Spleen (tissue), 7 donors: ENCODE measurements at regions not wholly inside any gene's neighbourhood (a gene's known extent, or its start where the extent isn't known, plus 50 kb on each side); places are given as distances from the start of the nearest gene placed in this dataset.

Experiments
- POLR2A ChIP-seq, 3 donors: fragments of 450-650 bp; IDR thresholded peaks; one replicate each; pipeline ENCODE4 v1.5.1; 2017; ENCODE audit warnings: antibody characterized with exemption in 3 of 3, mild to moderate bottlenecking in 1 of 3
- POLR2AphosphoS5 ChIP-seq, 3 donors: sonication (generic); formaldehyde crosslinking; IDR thresholded peaks; one replicate each; pipeline ENCODE4 v1.5.1; 2017; ENCODE audit warnings: antibody characterized with exemption in 3 of 3
- TF ChIP-seq, protein P1 (sequence below), 11 experiments: fragments of 200-600 bp in 7 of 11; fragments of 450-650 bp in 4 of 11; sonication (generic) in 4 of 11; IDR thresholded peaks in 8 of 11; conservative IDR thresholded peaks in 3 of 11; 1 replicate in 7 of 11; 2 replicates in 4 of 11; pipeline versions ENCODE4 v1.4.0 to v1.8.0; 2016 to 2021; ENCODE audit warnings: antibody characterized with exemption in 11 of 11, inconsistent platforms in 4 of 11, mild to moderate bottlenecking in 1 of 11
- donor health status: DM: no; HTN: no; CAD: no; lungs with moderate emphysema.
- donor health status: DM: no; HTN: no; CAD: no.
- donor health status: DM: no; HTN: no; CAD: no.

DNA sequence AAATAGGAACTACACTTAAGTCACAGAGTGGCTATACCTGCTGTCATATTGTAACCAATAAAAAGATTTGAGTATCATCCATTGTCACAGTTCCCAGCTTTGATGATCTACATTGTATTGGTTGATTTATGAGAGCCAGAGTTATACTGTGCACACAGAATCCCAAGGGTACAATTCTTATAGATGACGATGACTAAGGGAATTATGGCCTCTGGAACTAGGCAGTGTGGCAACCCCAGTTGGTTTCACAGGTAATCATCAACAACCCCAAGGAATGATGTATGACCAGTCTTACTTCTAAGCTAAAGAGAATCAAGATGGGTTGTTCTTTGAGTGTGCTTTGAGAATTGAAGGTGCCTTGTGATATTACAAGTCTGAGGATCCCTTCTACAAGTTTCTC lies 217.3 kb downstream of the ETAA1 start:
- TF ChIP-seq POLR2A (IDR thresholded peaks at IDR 0.05) (no peak), POLR2AphosphoS5 (IDR thresholded peaks at IDR 0.05) (no peak)
- TF ChIP-seq, protein P1, sequence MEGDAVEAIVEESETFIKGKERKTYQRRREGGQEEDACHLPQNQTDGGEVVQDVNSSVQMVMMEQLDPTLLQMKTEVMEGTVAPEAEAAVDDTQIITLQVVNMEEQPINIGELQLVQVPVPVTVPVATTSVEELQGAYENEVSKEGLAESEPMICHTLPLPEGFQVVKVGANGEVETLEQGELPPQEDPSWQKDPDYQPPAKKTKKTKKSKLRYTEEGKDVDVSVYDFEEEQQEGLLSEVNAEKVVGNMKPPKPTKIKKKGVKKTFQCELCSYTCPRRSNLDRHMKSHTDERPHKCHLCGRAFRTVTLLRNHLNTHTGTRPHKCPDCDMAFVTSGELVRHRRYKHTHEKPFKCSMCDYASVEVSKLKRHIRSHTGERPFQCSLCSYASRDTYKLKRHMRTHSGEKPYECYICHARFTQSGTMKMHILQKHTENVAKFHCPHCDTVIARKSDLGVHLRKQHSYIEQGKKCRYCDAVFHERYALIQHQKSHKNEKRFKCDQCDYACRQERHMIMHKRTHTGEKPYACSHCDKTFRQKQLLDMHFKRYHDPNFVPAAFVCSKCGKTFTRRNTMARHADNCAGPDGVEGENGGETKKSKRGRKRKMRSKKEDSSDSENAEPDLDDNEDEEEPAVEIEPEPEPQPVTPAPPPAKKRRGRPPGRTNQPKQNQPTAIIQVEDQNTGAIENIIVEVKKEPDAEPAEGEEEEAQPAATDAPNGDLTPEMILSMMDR (IDR thresholded peaks at IDR 0.05 in 8 of 11, conservative IDR thresholded peaks at IDR 0.05 in 3 of 11) = no peak
